Loucy (cell line): ENCODE measurements at regions not wholly inside any gene's neighbourhood (a gene's known extent, or its start where the extent isn't known, plus 50 kb on each side); places are given as distances from the start of the nearest gene placed in this dataset.

ENCODE experiments used
- EZH2phosphoT487 ChIP-seq: fragments of 200-600 bp; IDR thresholded peaks from 2 replicates; pipeline ENCODE4 v1.6.1; 2018; ENCODE audit warnings: antibody characterized with exemption, mild to moderate bottlenecking, moderate library complexity, borderline replicate concordance
- TF ChIP-seq, protein P1 (sequence below): fragments of 200-600 bp; sonication (generic); conservative IDR thresholded peaks from 2 replicates; pipeline ENCODE4 v1.5.1; 2014; ENCODE audit warnings: mild to moderate bottlenecking, antibody characterized with exemption, low read length

DNA sequence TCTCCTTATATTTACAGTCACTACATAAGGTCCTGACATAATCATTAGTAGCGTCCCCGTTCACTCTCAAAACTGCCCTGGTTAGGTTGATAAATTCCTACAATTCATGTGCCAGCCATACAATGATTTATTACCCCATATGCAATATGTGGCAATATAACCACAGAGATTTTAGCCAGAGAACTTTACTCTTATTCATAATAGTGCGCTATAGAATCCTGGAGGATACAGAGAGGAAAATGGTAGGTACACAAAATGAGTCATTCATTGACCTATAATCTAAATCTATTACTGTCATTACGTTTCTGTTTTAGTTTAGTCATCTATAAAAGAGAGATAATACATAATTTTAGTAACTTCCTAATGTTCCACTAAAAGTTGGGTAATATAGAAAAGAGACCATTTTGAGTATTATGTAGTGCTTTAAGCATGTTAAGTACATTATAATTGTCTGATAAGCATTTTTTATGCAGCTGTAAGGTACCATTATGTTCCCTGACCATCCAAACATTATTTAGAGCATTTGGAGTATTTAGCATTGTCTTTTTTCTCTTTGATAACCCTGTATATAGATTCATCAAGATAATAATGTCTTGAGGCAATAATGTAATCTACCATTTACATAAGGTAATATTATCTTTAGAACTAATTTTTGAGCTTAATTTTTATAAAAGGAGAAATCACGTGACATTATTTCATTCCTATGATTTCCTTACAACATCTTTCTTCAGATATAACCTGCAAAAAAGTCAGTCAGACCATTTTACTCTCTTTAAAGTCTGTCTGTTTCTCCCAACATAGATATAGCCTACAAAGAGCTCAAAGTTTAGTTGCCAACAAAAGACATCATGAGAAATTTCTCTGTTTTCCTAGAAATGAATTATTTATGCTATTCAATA is 655.5 kb upstream of the ZNF608 start:
- TF ChIP-seq, protein P1, sequence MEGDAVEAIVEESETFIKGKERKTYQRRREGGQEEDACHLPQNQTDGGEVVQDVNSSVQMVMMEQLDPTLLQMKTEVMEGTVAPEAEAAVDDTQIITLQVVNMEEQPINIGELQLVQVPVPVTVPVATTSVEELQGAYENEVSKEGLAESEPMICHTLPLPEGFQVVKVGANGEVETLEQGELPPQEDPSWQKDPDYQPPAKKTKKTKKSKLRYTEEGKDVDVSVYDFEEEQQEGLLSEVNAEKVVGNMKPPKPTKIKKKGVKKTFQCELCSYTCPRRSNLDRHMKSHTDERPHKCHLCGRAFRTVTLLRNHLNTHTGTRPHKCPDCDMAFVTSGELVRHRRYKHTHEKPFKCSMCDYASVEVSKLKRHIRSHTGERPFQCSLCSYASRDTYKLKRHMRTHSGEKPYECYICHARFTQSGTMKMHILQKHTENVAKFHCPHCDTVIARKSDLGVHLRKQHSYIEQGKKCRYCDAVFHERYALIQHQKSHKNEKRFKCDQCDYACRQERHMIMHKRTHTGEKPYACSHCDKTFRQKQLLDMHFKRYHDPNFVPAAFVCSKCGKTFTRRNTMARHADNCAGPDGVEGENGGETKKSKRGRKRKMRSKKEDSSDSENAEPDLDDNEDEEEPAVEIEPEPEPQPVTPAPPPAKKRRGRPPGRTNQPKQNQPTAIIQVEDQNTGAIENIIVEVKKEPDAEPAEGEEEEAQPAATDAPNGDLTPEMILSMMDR = no peak
- no peak for TF ChIP-seq EZH2phosphoT487
